Eye (tissue), 1 donor: ENCODE measurements at regions not wholly inside any gene's neighbourhood (a gene's known extent, or its start where the extent isn't known, plus 50 kb on each side); places are given as distances from the start of the nearest gene placed in this dataset.

Experiments used
- DNase-seq: peaks from one replicate; pipeline ENCODE4 v3.0.0-alpha.2; 2015

GRCh38 chr6:137692806-137693205 is 174.3 kb upstream of the TNFAIP3 start:
- no peak for DNase-seq

DNA sequence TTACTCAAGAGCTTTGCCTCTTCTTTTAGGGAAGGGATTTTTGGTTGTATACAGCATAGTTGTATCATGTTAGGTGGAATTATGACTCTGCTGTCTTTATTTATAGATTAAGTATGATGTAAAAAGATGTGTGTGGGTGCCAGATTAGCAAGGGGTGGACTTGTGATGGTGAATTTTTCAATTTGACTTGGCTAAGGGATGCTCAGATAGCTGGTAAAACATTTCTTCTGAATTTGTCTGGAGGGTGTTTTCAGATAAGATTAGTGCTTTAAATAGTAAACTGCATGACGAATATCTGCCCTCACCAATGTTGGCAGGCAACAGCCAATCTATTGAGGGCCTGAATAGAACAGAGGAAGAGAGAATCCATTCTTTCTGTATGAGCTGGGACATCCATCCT is 173.3 kb upstream of the TNFAIP3 start:
- no peak for DNase-seq

DNA sequence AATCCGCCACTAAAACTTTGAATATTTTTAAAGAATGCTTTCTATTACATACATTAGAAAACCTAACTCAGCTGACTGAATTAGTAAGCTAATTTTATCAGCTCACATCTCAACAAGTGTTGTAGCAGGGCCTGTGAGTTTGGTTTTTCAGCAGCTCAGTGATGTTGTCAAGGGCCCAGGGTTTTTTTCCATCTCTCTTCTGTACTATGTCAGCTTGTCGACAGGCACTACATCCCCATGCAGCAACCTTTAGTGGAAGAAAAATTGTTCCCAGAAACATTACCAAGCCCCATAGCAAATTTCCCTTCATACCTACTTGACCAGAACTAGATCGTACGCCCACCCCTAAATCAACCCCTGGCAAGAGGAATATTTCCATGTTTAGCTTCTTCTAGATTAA is 170.3 kb upstream of the TNFAIP3 start:
- no peak for DNase-seq

DNA sequence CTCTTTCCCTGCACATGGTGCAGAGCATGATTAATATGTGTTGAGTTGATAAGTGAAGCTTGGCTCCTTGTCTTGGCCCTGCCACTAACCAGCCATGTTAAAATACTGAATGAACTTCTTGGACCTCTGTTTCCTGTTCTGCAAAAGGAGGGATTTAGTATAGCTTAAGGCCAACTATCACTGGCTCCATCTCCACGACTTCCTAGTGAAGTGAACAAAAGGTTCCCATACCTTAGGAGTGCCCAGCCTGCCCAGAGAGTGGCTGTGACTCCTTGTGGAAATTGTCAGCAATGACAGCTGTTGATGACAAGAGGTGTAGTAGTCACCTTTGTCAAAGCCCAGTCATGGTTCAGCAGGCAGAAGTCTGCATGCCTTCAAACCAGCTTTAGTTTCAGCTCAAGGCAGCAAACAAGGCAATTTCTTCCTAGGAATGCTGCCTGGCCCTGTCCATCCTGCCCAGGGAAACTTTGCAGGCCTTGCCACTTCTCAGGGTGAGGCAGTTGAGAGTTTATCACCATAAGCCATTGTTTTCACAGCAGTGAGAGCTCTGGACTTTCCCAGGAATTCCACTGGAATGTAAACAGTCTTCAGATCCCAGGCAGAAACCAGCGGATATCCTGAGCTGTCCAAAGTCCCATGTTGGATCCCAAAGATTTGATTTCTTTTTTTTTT is 169.7 kb upstream of the TNFAIP3 start:
- DNase-seq: peak; percentile 41

GRCh38 chr6:137698636-137699030 is 168.4 kb upstream of the TNFAIP3 start:
- no peak for DNase-seq

- DNase-seq: no peak
These were observed 167.9 kb upstream of the TNFAIP3 start for GRCh38 chr6:137699031-137699683.

- no peak for DNase-seq
These were observed 166.9 kb upstream of the TNFAIP3 start for GRCh38 chr6:137700161-137700560.

DNA sequence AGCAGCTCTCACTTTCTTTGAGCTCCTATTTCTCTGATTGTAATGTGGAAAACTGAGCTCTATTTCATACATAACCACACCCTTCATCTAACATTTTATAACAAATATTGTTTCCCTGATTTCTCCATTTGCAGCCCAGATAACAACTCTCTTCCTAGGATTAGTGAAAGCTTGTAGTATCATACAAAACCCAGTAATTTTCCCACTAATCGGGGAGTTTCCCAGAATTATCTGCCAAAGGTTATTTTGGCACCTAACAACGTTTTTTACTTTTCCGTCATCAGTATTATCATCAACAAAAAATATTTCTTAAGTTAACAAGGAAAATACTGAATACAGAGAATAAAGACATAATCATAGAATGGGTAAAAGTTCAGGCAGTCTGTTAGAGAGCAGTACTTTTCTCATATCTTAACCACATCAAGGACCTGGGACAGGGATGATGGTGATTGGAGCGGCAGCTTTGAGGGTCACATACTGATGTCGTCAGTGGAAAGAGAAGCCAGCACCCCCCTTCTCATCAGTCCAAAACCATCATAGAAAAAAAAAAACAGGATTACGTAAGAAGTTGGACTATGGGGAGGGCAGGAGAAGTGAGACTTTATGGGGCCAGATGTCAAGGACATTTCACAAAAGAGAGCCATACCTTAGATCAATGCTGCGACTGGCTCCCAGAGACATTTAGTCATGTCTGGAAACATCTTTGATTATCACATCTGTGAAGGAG is 166.1 kb upstream of the TNFAIP3 start:
- DNase-seq: no peak

GRCh38 chr6:137701942-137702341 is 165.1 kb upstream of the TNFAIP3 start:
- no peak for DNase-seq

GRCh38 chr6:137702791-137703424 is 164.2 kb upstream of the TNFAIP3 start:
- DNase-seq: no peak

DNA sequence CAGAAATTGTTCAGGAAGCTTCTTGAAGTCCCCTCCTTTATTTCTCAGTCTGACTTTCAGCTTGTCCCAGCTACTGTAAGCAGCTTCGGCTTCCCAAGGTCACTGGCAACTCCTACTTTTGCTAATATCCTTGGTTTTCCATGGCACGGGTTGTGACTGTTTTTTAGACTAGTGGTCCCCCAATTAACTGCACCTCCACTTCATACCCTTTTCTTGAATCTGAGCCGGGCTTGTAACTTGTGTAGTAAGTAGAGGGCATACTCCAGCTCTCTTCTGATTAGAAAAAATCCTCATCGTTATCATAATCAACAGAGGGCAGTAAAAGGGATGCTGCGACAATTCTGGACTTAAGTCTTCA is 162.3 kb upstream of the TNFAIP3 start:
- DNase-seq: no peak

GRCh38 chr6:137705160-137706082 is 161.6 kb upstream of the TNFAIP3 start:
- peak; percentile 75 for DNase-seq

DNA sequence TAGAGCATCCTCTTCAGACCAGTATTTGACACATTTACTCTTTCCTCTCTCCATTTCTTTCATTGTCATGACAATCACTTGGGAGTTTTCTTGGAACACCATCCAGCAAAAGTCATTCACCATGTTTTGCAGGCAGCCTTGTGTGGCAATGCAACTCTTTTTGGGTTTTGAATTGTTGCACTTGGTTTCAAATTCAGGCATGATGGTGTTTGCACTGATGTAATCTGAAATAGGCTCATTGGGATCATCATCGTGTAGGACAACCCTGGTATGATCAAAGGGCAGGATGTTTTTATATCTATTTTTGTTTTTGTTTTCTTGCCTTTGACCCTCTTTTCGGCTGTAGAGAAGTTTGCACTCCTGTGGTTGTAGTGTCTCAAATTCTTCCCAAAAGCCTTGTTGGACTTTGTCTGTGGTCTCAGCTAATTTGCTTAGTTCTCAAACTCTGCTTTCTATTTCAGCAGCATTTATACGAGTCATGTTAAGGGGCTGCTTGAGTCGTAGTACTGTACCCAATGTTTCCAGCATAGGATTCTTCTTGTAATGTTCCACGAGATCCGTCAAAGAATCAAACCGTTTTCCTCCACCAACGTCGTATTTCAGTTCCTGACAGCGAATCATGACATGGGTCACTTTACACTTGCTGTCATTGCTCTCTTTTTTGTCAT is 160.8 kb upstream of the TNFAIP3 start:
- DNase-seq: no peak

GRCh38 chr6:137707038-137707589 is 159.9 kb upstream of the TNFAIP3 start:
- no peak for DNase-seq

DNA sequence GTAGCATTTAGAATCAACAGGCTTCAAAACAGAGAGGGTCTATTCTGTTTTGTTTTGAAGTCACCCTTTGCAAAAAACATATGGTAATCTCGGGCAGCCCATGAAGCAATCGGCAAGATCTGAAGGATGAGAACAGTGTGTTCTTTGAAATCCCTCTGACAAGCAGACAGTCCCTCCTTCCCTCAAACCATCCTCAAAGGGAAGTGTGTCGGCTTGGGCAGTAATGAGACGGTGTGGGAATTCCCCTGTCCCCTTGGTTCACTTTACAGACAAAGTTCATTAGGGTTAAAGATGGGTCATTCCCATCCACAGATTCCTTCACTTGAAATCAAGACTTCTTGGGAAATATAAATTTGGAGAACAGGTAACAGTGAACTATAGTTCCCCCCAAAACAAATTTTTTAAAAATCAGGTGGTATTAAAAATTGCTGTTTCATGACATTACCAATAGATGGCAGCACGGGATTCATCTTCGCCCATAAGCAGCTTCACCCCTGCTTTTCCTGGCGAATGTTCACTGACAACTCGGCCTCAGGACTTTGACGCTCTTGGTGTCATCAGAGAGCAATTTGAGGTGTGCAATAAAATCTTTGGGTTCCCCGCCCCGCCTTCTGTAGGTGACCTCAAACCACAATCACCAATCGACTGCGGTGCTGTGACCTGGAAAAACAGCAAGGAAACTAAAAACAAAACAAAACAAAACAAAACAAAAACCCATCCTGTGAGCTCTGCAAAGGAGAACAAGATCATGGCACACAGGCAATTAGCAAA is 159.3 kb upstream of the TNFAIP3 start:
- DNase-seq: peak; percentile 80

DNA sequence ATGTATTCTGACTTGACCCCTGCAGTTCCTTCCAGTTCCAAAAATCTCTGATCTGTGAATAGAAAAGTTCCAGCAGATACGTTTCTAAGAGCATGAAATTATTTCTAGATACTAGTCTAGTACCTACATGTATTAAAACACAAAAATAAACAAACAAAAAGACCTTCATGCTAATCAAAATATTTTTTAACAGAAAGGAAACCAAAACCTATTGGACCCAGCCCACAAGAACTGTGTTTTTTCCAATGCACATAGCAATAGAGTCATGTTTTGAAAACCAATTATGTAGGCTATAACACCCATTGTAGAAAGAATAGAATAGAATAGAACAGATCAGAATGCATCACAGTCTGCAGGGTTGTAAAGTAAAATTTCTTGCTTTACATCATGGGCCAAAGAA is 158.6 kb upstream of the TNFAIP3 start:
- DNase-seq: no peak

DNA sequence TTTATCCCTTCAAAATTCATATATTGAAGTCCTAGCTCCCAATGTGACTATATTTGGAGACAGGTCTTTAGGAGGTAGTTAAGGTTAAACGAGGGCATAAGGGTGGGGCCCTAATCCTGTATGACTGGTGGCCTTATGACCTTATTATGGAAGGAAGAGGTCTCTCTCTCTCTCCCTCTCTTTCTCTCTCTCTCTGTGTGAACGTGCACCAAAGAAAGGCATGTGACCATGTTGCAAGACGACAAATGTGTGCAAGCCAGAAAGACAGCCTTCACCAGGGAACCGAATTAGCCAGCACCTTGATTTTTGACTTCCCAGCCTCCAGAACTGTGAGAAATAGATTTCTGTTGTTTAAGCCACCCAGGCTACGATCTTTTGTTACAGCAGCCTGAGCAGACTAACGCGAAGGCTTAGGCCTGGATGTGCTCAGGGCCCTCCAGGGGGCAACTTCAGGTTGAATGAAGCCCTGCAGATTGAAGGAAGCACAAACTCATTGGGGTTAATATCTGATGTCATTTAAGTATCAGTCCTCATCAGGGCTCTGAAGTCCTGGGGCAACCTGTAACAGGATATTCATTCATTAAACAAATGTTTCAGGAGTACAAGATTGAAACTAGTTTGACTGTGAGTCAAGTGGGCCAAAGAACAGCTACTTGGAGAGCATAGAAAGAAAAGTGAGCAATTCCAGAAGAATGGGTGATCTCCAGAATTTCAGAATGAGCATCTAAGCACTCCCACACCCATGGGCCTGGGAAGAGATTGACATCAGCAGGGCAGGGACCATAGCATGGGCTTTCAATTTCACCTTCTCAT is 157.4 kb upstream of the TNFAIP3 start:
- DNase-seq: no peak

GRCh38 chr6:137711972-137712371 is 155.1 kb upstream of the TNFAIP3 start:
- no peak for DNase-seq

DNA sequence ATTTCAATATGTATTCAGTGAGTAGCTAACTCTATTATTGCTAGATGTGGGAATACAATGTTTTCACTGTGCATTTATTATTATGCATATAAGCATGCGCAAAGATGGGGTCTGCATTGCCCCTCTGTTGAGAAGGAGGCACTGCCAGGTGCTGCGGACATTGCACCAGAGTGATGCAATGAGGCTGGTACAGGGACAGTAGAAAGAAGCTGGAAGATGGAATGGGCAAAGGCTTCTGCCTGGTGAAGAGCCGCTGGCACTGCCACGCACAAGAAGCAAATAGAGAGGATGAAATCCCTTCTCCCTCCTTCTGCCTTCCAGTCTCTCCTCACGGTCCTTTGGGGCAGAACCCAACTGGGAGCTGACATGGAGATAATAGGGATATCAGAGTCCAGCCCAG is 154.5 kb upstream of the TNFAIP3 start:
- no peak for DNase-seq

DNA sequence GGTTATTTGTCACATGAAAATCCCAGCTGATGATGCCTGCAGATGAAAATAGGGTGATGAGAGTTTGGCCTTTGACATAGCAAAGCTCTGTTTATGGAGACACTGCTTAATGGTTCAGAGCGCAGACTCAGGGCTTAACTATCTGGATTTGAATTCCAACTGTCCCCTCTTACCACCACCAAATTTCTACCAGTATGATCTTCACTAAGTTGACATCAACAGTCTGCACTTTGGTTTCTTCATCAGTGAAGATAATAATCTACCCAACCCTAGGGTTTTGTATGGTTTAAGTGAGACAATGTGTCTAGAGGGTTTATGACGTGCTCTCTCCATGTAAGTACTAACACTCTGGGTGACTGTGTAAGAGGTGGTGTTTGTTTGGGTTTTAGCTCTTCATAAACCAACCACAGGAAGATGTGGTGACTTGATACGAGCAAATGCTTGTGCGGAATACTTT is 151.4 kb upstream of the TNFAIP3 start:
- no peak for DNase-seq
